Ishikawa (cell line): ENCODE measurements at regions not wholly inside any gene's neighbourhood (a gene's known extent, or its start where the extent isn't known, plus 50 kb on each side); places are given as distances from the start of the nearest gene placed in this dataset.

Source experiments
- CEBPB ChIP-seq: IDR thresholded peaks from 2 replicates; pipeline ENCODE4 v1.6.1; 2012
- CREB1 ChIP-seq: IDR thresholded peaks from 2 replicates; pipeline ENCODE4 v1.6.1; 2012; ENCODE audit warnings: low read depth
- EP300 ChIP-seq: IDR thresholded peaks from 2 replicates; pipeline ENCODE4 v1.6.1; 2012; ENCODE audit warnings: borderline replicate concordance
- NFIC ChIP-seq: IDR thresholded peaks from 2 replicates; pipeline ENCODE4 v1.6.1; 2012
- TAF1 ChIP-seq: IDR thresholded peaks from 2 replicates; pipeline ENCODE4 v1.6.1; 2012; ENCODE audit warnings: low read depth, mild to moderate bottlenecking
- TCF12 ChIP-seq: IDR thresholded peaks from 2 replicates; pipeline ENCODE4 v1.6.1; 2012; ENCODE audit warnings: low read depth
- TEAD4 ChIP-seq: IDR thresholded peaks from 2 replicates; pipeline ENCODE4 v1.6.1; 2012
- USF1 ChIP-seq: IDR thresholded peaks from 2 replicates; pipeline ENCODE4 v1.6.1; 2012

- no peak for TF ChIP-seq TAF1
- TF ChIP-seq TCF12 = no peak
- TF ChIP-seq NFIC = no peak
- no peak for TF ChIP-seq USF1
- no peak for TF ChIP-seq CREB1
- no peak for TF ChIP-seq EP300
- TF ChIP-seq CEBPB = no peak
- TF ChIP-seq TEAD4 = no peak
Measured at GRCh38 chr4:22869235-22869634, 176.5 kb downstream of the GBA3 start.
